Omental fat pad (tissue), 3 donors: ENCODE measurements at regions not wholly inside any gene's neighbourhood (a gene's known extent, or its start where the extent isn't known, plus 50 kb on each side); places are given as distances from the start of the nearest gene placed in this dataset.

Experiments used
- ATAC-seq: fragments of 150-250 bp; one replicate; pipeline ENCODE4 v1.9.1; 2016; ENCODE audit warnings: mild to moderate bottlenecking, moderate library complexity; ENCODE audit not compliant: low FRiP score
- DNase-seq: peaks from one replicate; pipeline ENCODE4 v3.0.0-alpha.2; 2019; ENCODE audit warnings: low spot score
- CTCF ChIP-seq, 3 donors: fragments of 450-650 bp; IDR thresholded peaks; one replicate each; pipeline ENCODE4 v1.5.1; 2016 to 2017; ENCODE audit warnings: antibody characterized with exemption in 3 of 3, mild to moderate bottlenecking in 3 of 3, moderate library complexity in 2 of 3

- no peak for TF ChIP-seq CTCF (IDR thresholded peaks at IDR 0.05)
- no peak for DNase-seq
- no peak for ATAC-seq
Measured at GRCh38 chr9:13896047-13896446, 417.9 kb downstream of the NFIB start.

- no peak for TF ChIP-seq CTCF (IDR thresholded peaks at IDR 0.05)
- DNase-seq (no peak), ATAC-seq (no peak)
Measured at GRCh38 chr9:13885258-13885657, 428.7 kb downstream of the NFIB start.

GRCh38 chr9:13879981-13880380, 434.0 kb downstream of the NFIB start:
- ATAC-seq (no peak), DNase-seq (no peak)
- no peak for TF ChIP-seq CTCF (IDR thresholded peaks at IDR 0.05)

GRCh38 chr9:13879011-13879410, 434.9 kb downstream of the NFIB start:
- ATAC-seq: no peak
- no peak for TF ChIP-seq CTCF (IDR thresholded peaks at IDR 0.05)

GRCh38 chr9:13878241-13878711, 435.7 kb downstream of the NFIB start:
- TF ChIP-seq CTCF (IDR thresholded peaks at IDR 0.05): no peak
- ATAC-seq (no peak), DNase-seq (no peak)

More at GRCh38 chr9:13879011-13879410, 434.9 kb downstream of the NFIB start:
- DNase-seq: no peak

GRCh38 chr9:13876741-13877140, 437.2 kb downstream of the NFIB start:
- ATAC-seq (no peak), DNase-seq (no peak)
- TF ChIP-seq CTCF (IDR thresholded peaks at IDR 0.05): no peak

GRCh38 chr9:13873203-13873602, 440.7 kb downstream of the NFIB start:
- no peak for TF ChIP-seq CTCF (IDR thresholded peaks at IDR 0.05)
- DNase-seq (no peak), ATAC-seq (no peak)
